GM19467 (cell line): ENCODE measurements at regions not wholly inside any gene's neighbourhood (a gene's known extent, or its start where the extent isn't known, plus 50 kb on each side); places are given as distances from the start of the nearest gene placed in this dataset.
"Not testable (repeated sequence)": the region's sequence is repeated elsewhere in the genome, so short reads cannot be mapped to it uniquely, and the experiment has no call there.

Source experiments
- ATAC-seq: cut with Tn5 transposase; IDR thresholded peaks from one replicate; pipeline ENCODE4 v1.9.1; 2021; ENCODE audit warnings: mild to moderate bottlenecking, moderate library complexity; ENCODE audit not compliant: unreplicated experiment

DNA sequence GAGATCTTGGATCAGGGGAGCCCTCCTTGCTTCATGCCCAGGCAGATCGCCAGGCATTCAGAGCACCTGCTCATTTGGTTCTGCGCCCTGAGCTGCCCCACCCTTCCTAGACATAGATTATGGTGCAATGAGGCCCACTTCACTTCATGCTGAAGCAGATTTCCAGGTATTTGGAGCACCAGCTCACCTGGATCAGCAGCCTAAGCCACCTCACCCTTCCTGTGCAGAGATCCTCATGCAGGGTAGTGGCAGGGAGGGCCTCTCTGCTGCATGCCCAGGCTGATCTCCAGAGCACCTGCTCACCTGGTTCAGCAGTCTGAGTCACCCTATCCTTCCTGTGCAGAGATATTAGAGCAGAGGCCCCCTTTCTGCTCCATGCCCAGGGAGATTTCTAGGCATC, 1966.1 kb downstream of the PCDH9 start:
- ATAC-seq = no peak

DNA sequence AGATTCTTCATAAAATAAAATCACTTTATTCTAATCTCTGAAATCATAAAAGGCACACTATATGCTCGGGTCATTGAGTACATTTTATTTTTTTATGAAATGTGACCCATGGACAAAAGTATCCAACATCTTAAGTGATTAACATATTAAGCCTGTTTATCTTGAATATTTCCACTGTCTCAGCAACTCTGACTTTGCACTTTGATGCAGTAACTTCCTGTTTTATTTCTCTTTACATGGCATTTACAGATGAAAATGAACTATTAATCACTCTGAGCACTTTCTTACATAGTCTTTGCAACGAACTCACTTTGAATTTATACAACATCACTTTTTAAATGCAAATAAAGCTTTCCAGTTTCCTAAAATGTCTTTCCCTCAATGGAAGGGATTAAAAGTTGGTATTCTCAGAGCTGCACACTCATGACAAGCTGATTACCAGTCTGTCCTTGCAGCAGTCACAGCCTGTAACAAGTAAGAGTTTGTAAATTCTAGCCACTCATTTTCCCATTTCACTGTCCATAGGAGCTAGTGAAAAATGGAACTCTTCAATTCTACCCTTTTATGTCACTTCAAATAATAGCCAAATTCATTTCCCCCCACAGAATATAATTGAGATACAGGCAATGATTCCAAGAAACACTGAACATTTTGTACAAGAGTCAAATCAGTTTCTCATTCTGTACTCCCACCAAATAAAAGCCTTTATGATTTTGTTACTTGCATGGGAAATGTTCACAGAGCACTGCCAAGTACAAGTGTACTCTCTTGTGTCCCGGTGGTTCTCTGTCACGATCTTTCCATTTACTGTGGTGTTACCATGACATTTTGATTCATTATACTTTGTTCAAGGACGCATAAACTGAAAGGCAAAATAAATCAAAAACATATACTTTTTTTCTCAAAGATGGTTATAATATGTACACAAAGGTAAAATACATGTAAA, 1968.9 kb downstream of the PCDH9 start:
- ATAC-seq = no peak

DNA sequence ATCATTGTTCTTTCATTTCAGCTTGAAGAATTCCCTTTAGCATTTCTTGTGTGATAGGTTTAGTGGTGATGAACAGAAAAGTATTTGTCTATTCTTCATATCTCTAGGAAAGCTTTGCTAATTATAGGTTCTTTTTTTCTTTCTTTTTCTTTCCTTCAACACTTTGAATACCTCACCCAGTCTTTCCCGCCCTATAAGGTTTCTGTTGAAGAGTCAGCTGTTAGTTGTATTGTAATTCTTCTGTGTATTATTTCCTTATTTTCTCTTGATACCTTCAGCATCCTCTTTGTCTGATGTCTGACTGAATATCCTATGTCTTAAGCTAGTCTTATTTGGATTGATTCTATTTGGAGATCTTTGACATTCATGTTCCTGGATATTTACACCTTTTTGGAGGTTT, 1989.4 kb downstream of the PCDH9 start:
- no peak for ATAC-seq

DNA sequence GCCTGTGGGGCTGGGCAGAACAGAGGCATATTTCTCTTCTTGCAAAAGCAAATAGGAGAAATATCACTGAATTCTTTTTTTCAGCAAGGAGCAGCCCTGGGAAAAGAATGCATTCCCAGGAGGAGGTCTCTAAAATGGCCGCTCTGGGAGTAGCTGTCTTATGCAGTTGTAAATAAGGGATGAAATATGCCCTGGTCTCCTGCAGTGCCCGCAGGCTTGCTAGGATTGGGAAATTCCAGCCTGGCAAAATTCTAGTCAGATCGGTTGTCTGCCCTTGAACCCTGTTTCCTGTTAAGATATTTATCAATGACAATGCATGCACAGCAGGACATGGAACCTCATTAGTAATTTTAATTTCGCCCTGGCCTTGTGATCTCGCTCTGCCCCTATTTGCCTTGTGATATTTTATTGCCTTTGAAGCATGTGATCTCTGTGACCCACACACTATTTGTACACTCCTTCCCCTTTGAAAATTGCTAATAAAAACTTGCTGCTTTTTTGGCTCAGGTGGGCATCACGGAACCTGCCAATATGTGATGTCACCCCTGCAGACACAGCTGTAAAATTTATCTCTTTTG, 1993.2 kb downstream of the PCDH9 start:
- no peak for ATAC-seq

DNA sequence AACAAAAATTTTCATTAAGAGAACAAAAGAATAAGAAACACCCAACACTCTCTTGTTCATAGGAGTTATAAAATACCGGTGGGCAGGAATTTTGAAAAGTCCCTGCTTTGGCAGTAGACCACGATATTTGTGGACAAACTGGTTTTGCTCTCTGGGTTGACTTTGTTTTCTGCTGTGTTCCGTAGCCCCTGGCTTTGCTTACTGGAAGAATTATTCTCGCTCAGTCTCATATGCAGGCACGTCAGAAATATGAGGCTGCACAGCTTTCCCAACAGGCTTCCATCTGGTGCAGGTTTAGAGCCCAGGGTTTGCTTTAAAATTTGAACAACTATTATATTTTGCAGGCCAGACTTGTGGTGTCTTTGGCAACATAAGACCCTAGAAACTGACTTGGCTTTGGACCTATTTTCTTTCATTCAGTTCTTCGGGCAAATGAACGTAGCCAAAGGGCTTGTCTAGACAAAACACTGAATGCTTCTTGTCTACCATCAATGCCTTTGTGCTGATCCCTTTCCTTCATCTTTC, 2012.6 kb downstream of the PCDH9 start:
- no peak for ATAC-seq

DNA sequence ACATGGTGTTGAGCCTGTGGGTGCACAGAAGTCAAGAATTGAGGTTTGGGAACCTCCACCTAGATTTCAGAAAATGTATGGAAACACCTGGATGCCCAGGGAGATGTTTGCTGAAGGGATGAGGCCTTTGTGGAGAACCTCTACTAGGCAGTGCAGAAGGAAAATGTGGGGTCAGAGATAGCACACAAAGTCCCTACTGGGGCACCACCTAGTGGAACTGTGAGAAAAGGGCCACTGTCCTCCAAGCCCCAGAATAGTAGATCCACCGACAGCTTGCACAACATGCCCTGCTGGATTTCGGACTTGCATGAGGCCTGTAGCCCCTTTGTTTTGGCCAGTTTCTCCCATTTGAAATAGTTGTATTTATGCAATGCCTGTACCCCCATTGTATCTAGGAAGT, 2027.3 kb downstream of the PCDH9 start:
- ATAC-seq = not testable (repeated sequence)

DNA sequence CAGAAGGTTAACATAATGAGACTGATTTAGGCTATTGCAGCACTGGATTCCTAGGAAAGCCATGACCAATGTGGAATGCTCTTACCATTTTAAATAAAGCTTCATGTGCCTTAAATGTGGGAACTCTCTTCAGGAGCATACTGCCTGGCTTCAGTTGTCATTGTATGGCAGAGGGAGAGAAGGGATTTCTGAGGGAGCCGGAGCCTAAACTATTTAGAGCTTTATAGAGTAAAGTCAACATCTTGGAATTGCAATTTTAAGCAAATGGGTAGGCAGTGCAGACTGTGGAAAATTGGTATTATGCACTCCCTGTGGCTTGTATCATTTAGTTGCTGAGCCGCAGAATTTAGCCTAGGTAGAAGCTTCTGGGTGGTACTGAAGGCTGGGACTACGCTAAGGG, 2041.4 kb downstream of the PCDH9 start:
- ATAC-seq = no peak

DNA sequence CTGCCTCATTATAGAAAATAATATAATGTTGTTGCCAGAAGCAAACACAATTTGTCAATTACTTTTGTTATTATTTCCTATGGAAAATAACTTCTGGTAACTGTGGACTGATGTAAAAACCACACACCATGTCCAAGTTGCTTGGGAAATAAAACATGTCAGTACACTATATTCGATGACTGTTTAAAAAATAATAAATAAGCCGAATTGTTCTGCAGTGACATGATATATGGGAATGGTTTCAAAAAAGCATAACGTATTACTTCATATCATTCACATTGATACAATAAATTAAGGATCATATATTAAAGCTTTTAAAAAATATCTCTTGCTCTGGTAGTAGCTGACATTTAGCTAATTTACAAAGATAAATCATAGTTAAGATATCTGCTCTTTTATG, 2062.1 kb downstream of the PCDH9 start:
- no peak for ATAC-seq

DNA sequence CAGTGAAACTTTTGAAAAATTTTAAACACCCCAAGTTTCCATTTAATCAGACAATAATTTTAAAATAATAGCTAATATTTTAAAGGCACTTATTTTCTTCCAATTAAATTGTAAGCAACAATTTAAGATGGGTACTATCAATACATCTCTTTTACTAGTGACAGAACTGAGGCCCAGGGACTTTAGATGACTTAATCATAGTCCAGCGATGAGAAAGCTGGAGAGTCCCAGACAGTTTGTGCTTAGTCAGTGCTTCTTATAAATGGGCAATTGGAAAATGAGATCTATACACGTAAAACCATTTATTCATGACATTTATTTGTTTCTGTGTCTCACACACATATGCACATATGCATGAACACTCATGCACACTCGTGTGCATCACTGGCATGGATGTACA, 2063.5 kb downstream of the PCDH9 start:
- no peak for ATAC-seq

DNA sequence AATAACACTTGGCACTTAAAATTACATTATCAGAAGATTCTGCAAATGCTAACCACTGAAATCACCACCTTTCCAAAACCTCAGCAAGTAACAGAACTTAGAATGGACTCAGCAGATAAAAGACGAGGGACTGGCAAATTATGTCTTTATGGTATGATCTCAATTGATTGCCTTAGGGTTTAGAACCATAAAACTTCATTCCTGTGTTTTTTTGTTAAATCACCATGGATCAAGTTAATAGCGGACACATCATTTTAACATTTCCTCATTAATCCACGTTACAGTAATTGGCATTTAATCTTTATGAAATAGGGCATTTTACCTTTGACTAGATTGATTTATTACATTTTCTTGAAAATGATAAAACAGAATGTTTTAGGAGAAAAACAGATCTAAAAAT, 2070.3 kb downstream of the PCDH9 start:
- ATAC-seq = no peak

DNA sequence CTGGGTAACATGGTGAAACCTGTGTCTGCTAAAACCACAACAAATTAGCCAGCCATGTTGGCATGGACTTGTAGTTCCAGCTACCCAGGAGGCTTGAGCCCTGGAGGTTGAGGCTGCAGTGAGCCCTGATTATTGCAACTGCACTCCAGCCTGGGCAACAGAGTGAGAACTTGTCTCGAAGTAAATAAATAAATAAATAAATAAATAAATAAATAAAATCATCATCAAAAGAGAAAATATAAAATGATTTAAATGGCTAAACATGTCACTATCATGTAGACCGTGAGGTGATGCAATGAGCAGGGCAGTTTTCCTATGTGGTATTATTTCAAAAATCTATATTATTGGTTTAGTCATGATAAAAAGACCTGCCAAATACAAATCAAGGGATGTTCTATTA, 2074.3 kb downstream of the PCDH9 start:
- ATAC-seq = no peak

DNA sequence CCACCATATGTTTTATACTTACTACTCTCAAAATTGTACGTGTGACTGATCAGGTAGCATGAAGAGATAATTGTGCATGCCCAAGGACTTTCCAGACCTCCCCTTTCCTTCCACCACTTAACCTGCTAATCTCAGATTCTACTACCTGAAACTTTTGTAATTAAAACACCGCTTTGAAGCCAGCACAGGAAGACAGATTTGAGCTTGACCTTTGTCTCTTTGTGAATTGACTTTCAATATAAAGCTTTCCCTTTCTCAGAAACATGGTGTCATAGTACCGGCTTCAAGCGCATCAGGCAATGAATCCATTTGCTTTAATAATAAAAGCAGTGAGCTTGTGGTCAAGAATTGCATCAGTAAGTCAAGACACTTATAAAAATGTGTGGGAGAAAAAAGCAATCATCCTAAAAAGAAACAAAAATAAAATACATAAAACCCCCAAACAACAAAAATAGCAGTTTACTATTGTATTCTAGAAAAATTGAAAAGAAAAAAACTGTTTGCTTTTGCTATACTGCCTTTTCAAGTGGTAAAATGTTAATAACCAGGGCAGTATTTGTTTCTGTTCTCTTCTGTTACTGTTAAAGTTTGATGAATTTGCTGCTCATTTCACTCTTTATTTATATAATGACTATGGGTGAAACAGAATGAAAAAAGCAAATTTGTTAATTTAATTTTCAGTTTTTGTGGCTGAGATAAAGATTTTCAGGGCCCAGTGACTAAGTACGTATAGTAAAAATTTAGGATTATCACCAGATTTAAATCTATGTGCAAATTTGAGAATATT, 2075.3 kb downstream of the PCDH9 start:
- ATAC-seq = no peak

DNA sequence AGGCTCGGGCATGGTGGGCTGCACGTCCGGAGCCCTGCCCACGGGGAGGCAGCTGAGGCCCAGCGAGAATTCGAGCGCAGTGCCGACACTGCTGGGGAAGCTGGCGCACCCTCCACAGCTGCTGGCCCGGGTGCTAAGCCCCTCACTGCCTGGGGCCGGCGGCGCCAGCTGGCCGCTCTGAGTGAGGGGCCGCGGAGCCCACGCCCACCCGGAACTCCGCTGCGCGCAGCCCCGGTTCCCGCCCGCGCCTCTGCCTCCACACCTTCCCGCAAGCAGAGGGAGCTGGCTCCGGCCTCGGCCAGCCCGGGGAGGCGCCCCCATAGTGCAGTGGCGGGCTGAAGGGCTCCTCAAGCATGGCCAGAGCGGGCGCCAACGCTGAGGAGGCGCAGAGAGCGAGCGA, 2080.4 kb downstream of the PCDH9 start:
- no peak for ATAC-seq

DNA sequence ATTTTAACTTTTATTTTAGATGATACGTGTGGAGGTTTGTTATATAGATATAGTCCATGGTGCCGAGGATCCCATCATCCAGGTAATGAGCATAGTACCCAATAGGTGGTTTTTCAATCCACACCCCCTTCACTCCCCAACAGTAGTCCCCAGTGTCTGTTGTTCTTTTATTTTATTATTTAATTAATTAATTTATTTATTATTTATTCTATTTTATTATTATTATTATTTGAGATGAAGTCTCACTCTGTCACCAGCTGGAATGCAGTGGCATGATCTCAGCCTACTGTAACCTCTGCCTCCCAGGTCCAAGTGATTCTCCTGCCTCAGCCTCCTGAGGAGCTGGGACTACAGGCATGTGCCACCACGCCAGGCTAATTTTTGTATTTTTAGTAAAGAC, 2086.2 kb downstream of the PCDH9 start:
- no peak for ATAC-seq

DNA sequence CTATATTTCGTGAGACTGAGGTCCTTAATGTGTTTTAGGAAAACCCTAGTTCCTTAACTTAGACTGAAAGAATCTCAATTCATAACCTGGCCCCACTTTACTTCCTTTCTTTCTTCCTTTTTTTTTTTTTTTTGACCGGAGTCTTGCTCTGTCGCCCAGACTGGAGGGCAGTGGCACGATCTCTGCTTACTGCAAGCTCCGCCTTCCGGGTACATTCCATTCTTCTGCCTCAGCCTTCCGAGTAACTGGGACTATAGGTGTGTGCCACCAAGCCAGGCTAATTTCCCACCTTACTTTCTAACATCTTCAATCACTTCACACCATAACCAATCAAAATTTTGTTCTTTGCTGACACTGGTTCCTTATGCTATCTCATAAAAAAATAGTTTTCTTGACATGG, 2097.0 kb downstream of the PCDH9 start:
- ATAC-seq = no peak

DNA sequence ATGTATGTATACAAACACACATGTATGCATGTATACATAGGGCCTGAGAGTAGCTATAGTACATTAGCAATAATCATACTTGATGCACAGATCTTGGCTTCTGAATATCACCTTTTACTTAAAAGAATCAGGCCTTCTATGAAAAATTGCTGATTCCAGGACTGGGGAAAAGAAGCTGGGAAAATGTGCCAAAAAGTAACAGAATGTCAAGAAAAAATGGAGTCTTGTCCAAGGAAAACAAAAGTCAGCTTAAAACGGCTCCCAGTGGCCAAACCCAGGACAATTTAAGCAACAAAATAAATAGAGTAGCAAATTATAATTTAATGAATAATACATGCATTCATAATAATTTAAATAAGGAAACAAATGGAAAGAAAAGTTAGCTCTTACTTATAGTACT, 2104.9 kb downstream of the PCDH9 start:
- ATAC-seq = no peak

DNA sequence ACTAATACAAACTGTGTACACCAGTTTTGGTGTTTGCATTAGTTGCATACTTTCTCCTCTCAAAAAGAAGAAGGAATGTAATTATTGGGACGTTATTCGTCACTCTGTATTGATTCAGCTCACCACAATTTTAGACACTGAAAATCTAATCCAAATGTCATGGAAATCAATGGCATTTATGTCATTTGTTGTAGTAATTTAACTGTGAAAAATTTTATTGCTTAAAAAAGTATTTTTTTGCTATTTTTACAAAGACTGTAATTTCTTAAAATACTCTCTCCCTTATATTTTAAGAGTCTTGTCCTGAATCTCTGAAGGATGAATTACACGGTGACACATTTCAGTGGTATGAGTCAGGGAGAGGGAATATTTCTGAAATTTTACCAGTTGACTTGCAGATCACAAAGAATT, 2117.6 kb downstream of the PCDH9 start:
- no peak for ATAC-seq

DNA sequence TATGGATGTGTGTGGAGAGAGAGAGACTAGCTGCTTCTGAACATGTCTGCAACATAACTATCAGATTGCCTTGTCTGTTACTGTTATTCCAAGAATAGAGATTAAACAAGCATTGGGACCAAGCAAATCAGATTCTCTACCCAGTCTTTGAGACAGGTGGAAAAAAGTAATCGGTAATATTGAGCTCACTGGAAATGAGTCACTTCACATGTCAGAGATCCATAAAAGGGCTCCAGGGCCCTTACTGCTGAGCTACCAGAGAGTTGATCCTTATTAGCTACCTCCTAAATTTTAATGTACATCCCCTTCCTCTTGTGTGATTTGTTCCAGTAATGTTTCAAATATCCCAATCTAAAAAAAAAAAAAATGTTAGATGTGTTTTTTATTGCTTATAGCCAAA, 2118.0 kb downstream of the PCDH9 start:
- no peak for ATAC-seq

DNA sequence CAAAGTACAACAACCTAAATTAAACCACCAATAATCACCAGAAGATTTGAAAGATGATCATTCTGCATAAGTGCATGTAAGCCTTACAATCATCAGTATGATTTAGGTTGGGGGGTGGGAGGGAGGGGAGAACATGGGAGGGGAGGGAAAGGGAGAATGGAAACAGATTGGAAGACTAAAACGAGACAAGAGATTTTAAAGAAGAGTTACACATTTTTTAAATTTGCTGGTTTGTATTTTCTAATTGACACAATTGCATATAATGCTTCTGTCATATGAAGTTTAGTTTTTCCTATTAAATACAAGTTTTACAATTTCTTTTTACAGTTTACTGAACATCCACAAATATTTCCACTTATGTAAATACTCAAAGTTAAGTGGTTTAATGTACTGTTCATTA, 2118.9 kb downstream of the PCDH9 start:
- ATAC-seq = no peak

DNA sequence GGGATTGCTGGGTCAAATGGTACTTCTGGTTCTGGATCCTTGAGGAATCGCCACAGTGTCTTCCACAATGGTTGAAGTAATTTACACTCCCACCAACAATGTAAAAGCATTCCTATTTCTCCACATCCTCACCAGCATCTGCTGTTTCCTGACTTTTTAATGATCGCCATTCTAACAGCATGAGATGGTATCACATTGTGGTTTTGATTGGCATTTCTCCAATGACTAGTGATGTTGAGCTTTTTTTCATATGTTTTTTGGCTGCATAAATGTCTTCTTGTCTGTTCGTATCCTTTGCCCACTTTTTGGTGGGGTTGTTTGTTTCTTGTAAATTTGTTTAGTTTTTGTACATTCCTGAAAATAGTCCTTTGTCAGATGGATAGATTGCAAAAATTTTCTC, 2125.7 kb downstream of the PCDH9 start:
- not testable (repeated sequence) for ATAC-seq

DNA sequence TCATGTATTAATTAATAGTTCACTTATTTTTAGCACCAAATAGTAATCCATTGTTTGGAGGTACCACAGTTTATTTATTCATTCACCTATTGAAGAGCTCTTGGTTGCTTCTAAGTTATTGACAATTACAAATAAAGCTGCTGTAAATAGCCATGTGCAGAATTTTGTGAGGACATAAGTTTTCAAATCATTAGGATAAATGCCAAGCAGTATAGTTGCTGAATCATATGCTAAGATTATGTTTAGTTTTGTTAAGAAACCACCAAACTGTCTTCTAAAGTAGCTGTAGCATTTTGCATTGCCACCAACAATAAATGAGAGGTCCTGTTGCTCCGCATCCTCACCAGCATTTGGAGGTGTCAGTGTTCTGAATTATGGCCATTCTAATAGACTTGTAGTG, 2126.8 kb downstream of the PCDH9 start:
- no peak for ATAC-seq
